Fibroblast of skin of right quadriceps (primary cell): ENCODE measurements at regions not wholly inside any gene's neighbourhood (a gene's known extent, or its start where the extent isn't known, plus 50 kb on each side); places are given as distances from the start of the nearest gene placed in this dataset.

Experiments used
- DNase-seq: peaks from one replicate; pipeline ENCODE4 v3.0.0-alpha.2; 2013

DNA sequence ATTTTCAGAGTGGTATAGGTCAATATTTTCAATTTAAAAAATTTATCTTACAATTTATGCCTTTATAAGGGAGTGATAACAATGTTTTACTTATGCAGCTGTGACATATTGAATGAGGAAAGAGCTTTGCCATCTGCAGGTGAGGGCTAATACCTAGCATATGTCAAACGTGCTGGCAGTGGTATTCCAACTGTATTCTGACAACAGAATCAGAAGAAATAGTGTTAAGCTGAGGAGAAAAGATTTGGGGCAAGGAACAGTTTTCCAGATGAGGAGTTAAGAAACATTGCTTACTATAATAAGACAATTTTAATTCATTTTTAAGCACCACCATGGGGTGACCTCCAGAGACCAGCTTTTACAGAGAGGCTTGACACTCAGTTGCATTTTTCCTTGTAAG lies 267.8 kb upstream of the ZNF608 start:
- DNase-seq, result no peak

- DNase-seq, result no peak
Measured at GRCh38 chr5:125017796-125018195, 271.4 kb upstream of the ZNF608 start.

DNA sequence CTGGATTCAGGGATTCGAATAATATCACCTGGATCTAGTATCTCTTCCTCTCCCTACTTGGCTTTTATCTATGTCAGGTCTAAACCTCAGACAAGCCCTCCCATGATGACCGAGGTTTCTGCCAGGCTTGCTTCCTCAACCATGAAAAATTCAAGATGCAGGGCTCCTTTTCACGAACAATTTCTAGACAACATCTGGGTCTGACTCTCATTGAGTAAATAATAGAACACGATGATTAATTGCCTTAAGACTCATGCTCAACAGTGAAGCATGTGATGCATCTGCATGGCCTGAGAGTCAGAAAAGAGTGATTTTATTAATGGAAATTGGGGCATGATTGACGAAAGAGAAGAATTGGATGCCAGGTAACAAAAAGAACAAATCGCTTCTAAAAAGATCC lies 277.2 kb upstream of the ZNF608 start:
- DNase-seq, result peak; percentile 43

- peak; percentile 23 for DNase-seq
Measured at GRCh38 chr5:125026867-125027731, 280.7 kb upstream of the ZNF608 start.

DNA sequence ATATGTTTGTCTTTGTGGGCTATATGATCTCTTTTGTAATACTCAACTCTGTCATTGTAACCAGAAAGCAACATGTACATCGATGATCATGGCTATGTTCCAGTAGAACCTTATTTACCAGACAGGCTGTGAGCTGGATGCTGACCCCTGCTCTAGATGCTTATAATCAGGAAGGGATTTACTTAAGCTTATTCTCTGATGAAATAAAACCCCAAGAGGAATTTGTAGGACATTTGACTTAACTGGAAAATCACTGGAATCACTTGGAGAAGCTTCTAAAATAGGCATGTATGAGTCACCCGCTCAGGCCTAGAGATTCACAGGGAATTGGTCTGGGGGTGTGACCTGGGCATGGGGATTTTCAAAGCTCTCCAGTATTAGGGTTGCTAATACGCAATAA lies 285.8 kb upstream of the ZNF608 start:
- DNase-seq, result peak; percentile 68

DNA sequence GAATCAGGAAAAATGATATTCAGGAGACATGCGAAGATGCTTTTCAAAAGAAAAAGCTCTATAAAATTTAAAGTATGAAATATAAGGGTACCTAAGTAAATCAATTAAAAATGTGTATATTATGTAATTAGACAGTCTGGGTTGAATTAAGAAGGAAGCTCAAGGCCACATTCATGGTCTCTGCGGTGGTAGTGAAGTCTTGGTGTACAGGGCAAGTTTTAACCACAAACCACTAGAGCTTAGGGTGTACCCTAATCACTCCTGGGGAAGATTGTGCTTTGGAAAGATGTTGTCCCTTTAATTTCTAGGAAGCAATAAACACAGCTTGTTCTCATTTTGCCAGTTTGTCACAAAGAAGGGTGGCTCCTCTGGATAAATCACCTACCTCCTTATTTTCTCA lies 287.2 kb upstream of the ZNF608 start:
- no peak for DNase-seq

DNA sequence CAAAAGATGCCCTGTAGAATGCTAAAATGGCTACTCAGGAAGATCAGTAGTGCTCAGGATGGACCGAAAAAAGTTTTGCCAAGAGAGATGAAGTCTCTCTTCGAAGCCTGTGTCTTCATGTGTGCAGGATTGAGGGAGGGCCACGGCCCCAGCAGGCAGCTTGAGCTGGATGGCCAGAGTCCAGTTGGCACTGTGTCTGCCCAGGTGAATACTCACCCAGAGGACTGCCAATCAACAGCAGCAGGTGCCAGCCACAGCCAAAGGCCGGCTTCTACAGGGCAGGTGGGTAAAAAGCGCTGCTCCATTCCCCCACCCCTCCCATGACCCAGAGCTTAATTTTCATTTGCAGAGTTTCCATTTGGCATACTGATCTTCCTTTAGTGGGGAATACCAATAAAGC lies 287.9 kb upstream of the ZNF608 start:
- DNase-seq, result no peak

DNA sequence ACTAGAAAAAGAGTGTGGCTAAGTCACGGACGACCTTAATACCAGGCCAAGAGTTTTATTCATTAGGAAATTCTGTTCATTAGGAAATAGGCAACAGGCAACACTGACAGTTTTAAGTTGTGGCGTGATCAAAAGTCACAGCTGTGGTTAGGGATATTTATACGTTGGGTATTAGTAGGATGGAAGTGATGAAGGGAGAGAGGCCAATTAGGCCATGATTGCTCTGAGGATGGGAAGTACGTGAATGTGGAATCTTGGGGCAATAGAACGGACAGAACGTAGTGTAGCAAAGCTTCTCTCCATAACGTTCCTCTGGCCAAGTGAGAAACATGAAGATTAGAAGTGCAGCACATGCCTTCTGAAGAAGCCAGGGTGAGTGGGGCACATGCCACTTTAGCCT lies 290.1 kb upstream of the ZNF608 start:
- DNase-seq, result no peak

DNA sequence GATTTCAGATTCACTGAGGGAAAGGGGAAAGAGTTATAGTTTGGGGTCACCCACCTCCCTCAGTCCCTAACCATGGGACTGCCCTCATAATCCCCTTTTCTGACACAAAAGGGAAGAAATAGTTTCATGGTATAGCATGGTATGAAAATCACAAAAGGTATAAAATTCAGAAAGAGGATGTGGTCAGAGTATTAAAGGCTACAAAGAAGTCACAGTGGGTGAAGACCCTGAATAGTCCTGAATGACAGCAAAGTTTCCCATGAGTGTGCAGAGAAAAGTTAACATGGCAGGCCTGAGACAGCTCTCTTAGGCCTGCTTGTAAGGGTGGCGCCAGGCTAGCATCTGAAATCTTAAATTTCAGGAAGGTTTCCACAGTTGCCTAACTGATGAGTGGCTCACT lies 290.6 kb upstream of the ZNF608 start:
- no peak for DNase-seq

DNA sequence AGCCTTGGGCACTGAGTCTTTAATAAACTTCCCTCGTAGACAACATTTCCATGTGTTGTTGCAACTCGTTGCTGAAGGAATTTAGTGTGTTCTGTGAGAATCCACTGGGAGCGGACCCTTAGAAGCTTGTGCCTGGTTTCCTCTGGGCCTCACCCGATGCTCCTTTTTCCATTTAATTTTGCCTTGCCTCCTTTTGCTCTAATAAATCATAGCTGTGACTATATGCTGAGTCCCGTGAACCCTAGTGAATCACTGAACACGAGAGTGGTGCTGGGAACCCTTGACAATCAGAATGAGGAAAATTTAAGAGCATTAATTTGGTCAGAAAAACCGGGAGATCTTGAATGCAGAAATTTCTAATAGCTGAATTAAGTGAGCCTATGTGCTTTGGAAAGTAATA lies 291.1 kb upstream of the ZNF608 start:
- DNase-seq, result no peak

GRCh38 chr5:125038477-125038876 lies 292.0 kb upstream of the ZNF608 start:
- no peak for DNase-seq

DNA sequence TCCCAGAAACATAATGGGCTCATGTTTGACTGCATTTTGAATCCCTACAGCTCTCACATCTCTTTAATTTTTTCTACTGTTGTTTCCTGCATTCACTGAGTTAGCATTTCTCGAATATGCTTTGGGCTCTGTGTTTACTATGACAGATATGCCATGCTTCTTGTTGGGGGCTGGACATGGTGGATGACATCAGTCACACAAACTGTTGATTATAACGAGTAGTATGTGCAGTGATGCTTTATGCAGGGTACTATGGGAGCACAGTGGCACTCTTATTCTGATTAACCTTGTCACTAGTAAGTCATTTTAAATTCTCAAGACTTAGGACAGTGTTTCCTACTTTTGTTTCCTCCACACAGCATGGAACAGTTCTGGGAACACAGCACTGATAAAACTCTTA lies 295.4 kb upstream of the ZNF608 start:
- no peak for DNase-seq

GRCh38 chr5:125042261-125042890 lies 295.9 kb upstream of the ZNF608 start:
- peak; percentile 76 for DNase-seq

GRCh38 chr5:125043781-125044391 lies 297.4 kb upstream of the ZNF608 start:
- DNase-seq, result peak; percentile 85

GRCh38 chr5:125044491-125045282 lies 298.2 kb upstream of the ZNF608 start:
- no peak for DNase-seq

- DNase-seq, result peak; percentile 66
Measured at GRCh38 chr5:125045646-125046045, 299.2 kb upstream of the ZNF608 start.

- no peak for DNase-seq
Measured at GRCh38 chr5:125046838-125047237, 300.4 kb upstream of the ZNF608 start.

- no peak for DNase-seq
Measured at GRCh38 chr5:125047871-125048270, 301.4 kb upstream of the ZNF608 start.

GRCh38 chr5:125049721-125050702 lies 303.6 kb upstream of the ZNF608 start:
- peak; percentile 44 for DNase-seq

DNA sequence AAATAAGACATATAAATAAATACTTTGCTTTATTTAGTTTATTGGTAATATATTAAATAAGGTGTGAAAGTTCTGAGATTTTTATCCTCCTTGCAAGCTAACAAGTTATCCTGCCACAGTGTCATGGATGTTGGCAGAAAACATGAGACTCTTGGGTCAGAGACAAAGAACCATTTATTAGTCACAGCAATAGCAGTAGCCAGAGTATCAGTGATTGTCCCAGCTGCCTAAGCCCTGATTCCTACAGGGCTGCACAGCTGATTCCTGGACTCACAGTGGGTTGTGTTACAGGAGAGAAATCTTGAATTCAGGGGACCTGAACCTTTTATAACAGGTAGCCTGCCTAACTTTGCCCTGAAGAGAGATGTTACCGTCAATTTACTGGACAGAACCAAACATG lies 304.5 kb upstream of the ZNF608 start:
- DNase-seq, result no peak

DNA sequence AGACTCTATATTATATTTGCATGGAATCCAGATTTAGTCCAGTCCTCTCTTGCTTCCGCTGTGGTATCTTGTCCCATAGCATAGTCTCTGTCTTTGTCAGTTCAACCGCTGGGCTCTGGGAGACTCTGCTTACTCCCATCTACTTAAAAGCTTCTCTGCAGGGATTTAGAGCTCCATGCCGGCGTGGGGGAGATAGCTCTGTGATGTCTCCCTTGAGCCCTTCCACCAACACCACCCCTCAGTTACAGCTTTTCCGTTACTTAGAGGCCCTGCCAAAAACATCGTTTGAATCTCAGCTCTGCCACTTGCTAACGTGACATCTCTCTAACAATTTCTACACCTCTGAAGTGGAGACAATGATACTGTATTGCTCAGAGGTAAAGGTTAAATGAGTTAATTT lies 306.1 kb upstream of the ZNF608 start:
- no peak for DNase-seq

GRCh38 chr5:125053179-125053578 lies 306.7 kb upstream of the ZNF608 start:
- DNase-seq, result no peak
